Kidney (tissue), 13 donors: ENCODE measurements at regions not wholly inside any gene's neighbourhood (a gene's known extent, or its start where the extent isn't known, plus 50 kb on each side); places are given as distances from the start of the nearest gene placed in this dataset.

Source experiments
- DNase-seq, 5 donors: peaks; one replicate each; pipeline ENCODE4 v3.0.0-alpha.2; 2013 to 2020
- FAIRE-seq: peaks from 2 replicates; lab custom pipeline; 2012; peaks lifted over from hg19 to GRCh38; lab: Jason Lieb, UNC
- H3K27ac ChIP-seq, 2 donors: one replicate each; pipeline ENCODE4 v1.7.0; 2013; ENCODE audit warnings: low read depth in 2 of 2, low read length in 2 of 2, inconsistent platforms in 1 of 2
- H3K27me3 ChIP-seq: one replicate; pipeline ENCODE4 v1.7.1; 2013; ENCODE audit warnings: low read length, inconsistent platforms; ENCODE audit not compliant: control insufficient read depth, insufficient read depth
- H3K36me3 ChIP-seq, 3 donors: one replicate each; pipeline versions ENCODE4 v1.7.0 to v1.7.1; 2013; ENCODE audit warnings: low read length in 3 of 3, control low read depth in 1 of 3, inconsistent platforms in 1 of 3; ENCODE audit not compliant: insufficient read depth in 3 of 3, control insufficient read depth in 2 of 3
- H3K4me1 ChIP-seq, 3 donors: one replicate each; pipeline versions ENCODE4 v1.7.0 to v1.7.1; 2013; ENCODE audit warnings: low read length in 3 of 3, inconsistent platforms in 1 of 3, low read depth in 1 of 3; ENCODE audit not compliant: control insufficient read depth in 2 of 3, insufficient read depth in 2 of 3
- H3K4me3 ChIP-seq, 3 donors: one replicate each; pipeline versions ENCODE4 v1.7.0 to v1.8.1; 2013; ENCODE audit warnings: low read length in 3 of 3, control low read depth in 1 of 3, inconsistent platforms in 1 of 3
- H3K9ac ChIP-seq, 3 donors: one replicate each; pipeline versions ENCODE4 v1.7.0 to v1.7.1; 2013; ENCODE audit warnings: low read length in 3 of 3, control low read depth in 1 of 3, inconsistent platforms in 1 of 3
- H3K9me3 ChIP-seq, 3 donors: one replicate each; pipeline versions ENCODE4 v1.7.0 to v1.7.1; 2013; ENCODE audit warnings: low read length in 3 of 3, control low read depth in 1 of 3, inconsistent platforms in 1 of 3; ENCODE audit not compliant: control insufficient read depth in 2 of 3, insufficient read depth in 1 of 3
- CTCF ChIP-seq: IDR thresholded peaks from 3 replicates; pipeline ENCODE4 v1.5.1; 2012; ENCODE audit warnings: mild to moderate bottlenecking, moderate library complexity, borderline replicate concordance; ENCODE audit not compliant: insufficient read depth; ENCODE audit errors: extremely low read depth
- intact Hi-C: fragments of 100-400 bp; cut with DNase I; formaldehyde crosslinking; loops from one replicate; pipeline ENCODE4 v1.11.1; 2022
- donor health status: control.
- donor health status: control.
- donor health status: control.
- donor health status: control.
- donor health status: control.
- donor health status: DM: yes; HTN: yes; CAD: no.
- donor health status: Normal renal cell carcinoma (clear cell type).

DNA sequence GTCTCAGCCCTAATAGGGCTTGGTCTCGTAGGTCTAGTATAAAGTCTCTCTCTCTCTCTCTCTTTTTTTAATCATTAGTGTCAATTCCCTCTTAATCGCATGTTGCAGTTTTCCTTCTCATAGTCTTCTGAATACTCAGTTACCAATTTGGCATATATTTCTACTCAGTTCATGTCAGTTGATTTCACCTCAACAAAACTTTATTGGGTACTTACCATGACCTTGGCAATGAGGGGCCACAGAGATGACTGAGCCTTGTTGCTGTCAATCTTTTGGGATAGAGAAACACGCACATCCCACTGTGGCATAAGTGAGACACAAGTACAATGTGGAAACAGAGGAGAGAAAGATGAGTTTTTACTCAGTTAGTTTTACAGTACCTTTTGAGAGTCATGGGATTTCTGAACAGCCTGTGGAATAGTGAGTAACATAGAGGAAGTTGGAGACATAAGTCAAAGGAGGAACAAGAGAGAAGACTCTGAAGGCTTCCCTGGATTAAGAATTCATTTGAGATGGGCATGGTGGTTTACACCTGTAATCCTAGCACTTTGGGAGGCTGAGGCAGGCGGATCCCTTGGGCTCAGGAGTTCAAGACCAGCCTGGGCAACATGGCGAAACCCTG is 150.2 kb upstream of the CBLB start:
- DNase-seq (no peak), FAIRE-seq (no peak)
- H3K9me3 ChIP-seq: no peaks in the 10 kb centered on the region
- H3K27ac ChIP-seq: no peak overlapping the region
- no peaks in the 10 kb centered on the region for H3K36me3 ChIP-seq
- H3K4me1 ChIP-seq: no peaks in the 10 kb centered on the region
- H3K9ac ChIP-seq: no peak overlapping the region
- intact Hi-C loops: no loop called here
- TF ChIP-seq CTCF: no peak
- no peaks in the 10 kb centered on the region for H3K27me3 ChIP-seq
- H3K4me3 ChIP-seq: no peak overlapping the region

- Histone ChIP-seq H3K27me3 (no peaks in the 10 kb centered on the region), H3K36me3 (no peaks in the 10 kb centered on the region), H3K27ac (no peak overlapping the region), H3K9me3 (no peaks in the 10 kb centered on the region), H3K9ac (no peak overlapping the region), H3K4me3 (no peak overlapping the region), H3K4me1 (no peaks in the 10 kb centered on the region)
- DNase-seq (no peak), FAIRE-seq (no peak)
- intact Hi-C loops: no loop called here
- TF ChIP-seq CTCF: no peak
These were observed 154.1 kb upstream of the CBLB start for GRCh38 chr3:106022913-106023312.

DNA sequence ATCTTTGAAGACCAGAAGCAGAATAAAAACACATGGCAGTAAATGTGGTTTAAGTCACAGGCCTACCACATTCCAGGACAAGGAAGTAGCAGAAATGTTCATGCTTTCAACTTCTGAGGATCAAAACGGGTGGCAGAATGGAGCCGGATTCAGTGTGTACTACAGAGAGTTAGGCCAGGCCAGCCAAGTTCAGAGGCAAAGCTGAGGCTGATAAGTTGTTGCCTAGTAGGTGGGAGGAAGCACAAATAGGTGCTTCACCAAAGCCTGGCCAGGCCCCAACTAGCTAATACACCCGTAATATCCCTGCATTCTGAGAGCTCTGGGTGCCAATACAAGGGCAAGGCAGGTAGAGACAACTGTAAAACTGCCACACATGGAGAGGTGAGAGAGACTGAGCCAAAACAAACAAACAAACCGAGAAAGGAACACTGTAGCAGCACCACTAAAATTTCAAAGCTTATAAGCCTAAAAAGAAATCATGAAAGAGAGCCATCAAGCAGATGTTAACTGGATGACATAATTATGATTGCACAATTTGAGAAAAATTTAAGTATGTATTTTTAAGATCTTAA is 156.4 kb upstream of the CBLB start:
- FAIRE-seq: no peak

More for the DNA sequence above, 156.4 kb upstream of the CBLB start:
- H3K27ac ChIP-seq: no peak overlapping the region
- peak in 1 of 5 donors; percentile 10 for DNase-seq
- H3K27me3 ChIP-seq: no peaks in the 10 kb centered on the region
- H3K36me3 ChIP-seq: no peaks in the 10 kb centered on the region
- H3K4me1 ChIP-seq: no peaks in the 10 kb centered on the region
- TF ChIP-seq CTCF: no peak
- no peaks in the 10 kb centered on the region for H3K9me3 ChIP-seq
- intact Hi-C loops: no loop called here
- no peak overlapping the region for H3K4me3 ChIP-seq
- H3K9ac ChIP-seq: no peak overlapping the region
